SK-N-SH (cell line): ENCODE measurements at regions not wholly inside any gene's neighbourhood (a gene's known extent, or its start where the extent isn't known, plus 50 kb on each side); places are given as distances from the start of the nearest gene placed in this dataset.

ENCODE experiments used
- CTCF ChIA-PET: fragments of 300-600, 350-600 bp; formaldehyde crosslinking; extraction: SDS; loops from one replicate; lab custom pipeline; 2021; lab: Yijun Ruan, JAX
- POLR2A ChIA-PET: fragments of 350-600 bp; sonication (Branson Sonifier 250); formaldehyde crosslinking; extraction: SDS; loops from one replicate; lab custom pipeline; 2020; ENCODE audit warnings: antibody characterized with exemption, inconsistent platforms; lab: Yijun Ruan, JAX
- DNase-seq: peaks from one replicate; pipeline ENCODE4 v3.0.0; 2012
- H2AFZ ChIP-seq: fragments of 200-600 bp; sonication (generic); 2 replicates; pipeline ENCODE4 v1.8.1; 2016; ENCODE audit warnings: antibody characterized with exemption, mild to moderate bottlenecking, low read depth
- H3F3A ChIP-seq: fragments of 200-600 bp; sonication (generic); replicated peaks from 2 replicates; pipeline ENCODE3; 2016; ENCODE audit warnings: antibody characterized with exemption, mild to moderate bottlenecking; ENCODE audit not compliant: insufficient read depth
- H3K27ac ChIP-seq, 2 experiments: fragments of 200-500 bp in 1 of 2; fragments of 200-600 bp in 1 of 2; sonication (Bioruptor generic) in 1 of 2; sonication (generic), shearing (Covaris generic) in 1 of 2; 2 replicates each; pipeline versions ENCODE4 v1.5.1 to v1.6.1; 2014 to 2016; ENCODE audit warnings: low read depth in 2 of 2, inconsistent platforms in 1 of 2, low read length in 1 of 2, mild to moderate bottlenecking in 1 of 2, mixed read lengths in 1 of 2
- H3K27me3 ChIP-seq: fragments of 200-600 bp; sonication (generic), shearing (Covaris generic); 2 replicates; pipeline ENCODE4 v1.6.1; 2016; ENCODE audit warnings: mixed run types; ENCODE audit not compliant: insufficient read depth
- H3K36me3 ChIP-seq, 2 experiments: fragments of 200-500 bp in 1 of 2; fragments of 200-600 bp in 1 of 2; sonication (Bioruptor generic) in 1 of 2; sonication (generic) in 1 of 2; replicated peaks in 1 of 2; 2 replicates each; pipeline versions ENCODE3 to v1.5.1; 2014 to 2016; ENCODE audit warnings: low read length in 1 of 2, mild to moderate bottlenecking in 1 of 2; ENCODE audit not compliant: insufficient read depth in 2 of 2, control insufficient read depth in 1 of 2
- H3K4me1 ChIP-seq, 2 experiments: fragments of 200-500 bp in 1 of 2; fragments of 200-600 bp in 1 of 2; sonication (Bioruptor generic) in 1 of 2; sonication (generic), shearing (Covaris generic) in 1 of 2; 2 replicates each; pipeline versions ENCODE4 v1.5.1 to v1.6.1; 2014 to 2016; ENCODE audit warnings: low read depth in 1 of 2, low read length in 1 of 2, mixed run types in 1 of 2; ENCODE audit not compliant: insufficient read depth in 2 of 2, control insufficient read depth in 1 of 2
- H3K4me2 ChIP-seq: fragments of 200-600 bp; sonication (generic), shearing (Covaris generic); 2 replicates; pipeline ENCODE4 v1.6.1; 2017; ENCODE audit warnings: mixed run types
- H3K4me3 ChIP-seq, 2 experiments: fragments of 200-500 bp in 1 of 2; fragments of 200-600 bp in 1 of 2; sonication (Bioruptor generic) in 1 of 2; sonication (generic), shearing (Covaris generic) in 1 of 2; 2 replicates each; pipeline versions ENCODE4 v1.5.1 to v1.8.1; 2014 to 2016; ENCODE audit warnings: low read depth in 2 of 2, inconsistent platforms in 1 of 2, low read length in 1 of 2, mild to moderate bottlenecking in 1 of 2, mixed read lengths in 1 of 2, moderate library complexity in 1 of 2
- H3K79me2 ChIP-seq: fragments of 200-600 bp; sonication (generic); 2 replicates; pipeline ENCODE4 v1.8.1; 2017; ENCODE audit warnings: mild to moderate bottlenecking; ENCODE audit not compliant: insufficient read depth
- H3K9ac ChIP-seq: fragments of 200-600 bp; sonication (generic); 2 replicates; pipeline ENCODE4 v1.6.1; 2017; ENCODE audit warnings: mixed run types
- H3K9me2 ChIP-seq: fragments of 200-600 bp; sonication (generic); 2 replicates; pipeline ENCODE4 v1.6.1; 2017; ENCODE audit warnings: mixed run types
- H3K9me3 ChIP-seq: fragments of 200-600 bp; sonication (generic); 2 replicates; pipeline ENCODE4 v1.6.1; 2017; ENCODE audit warnings: mixed run types, mild to moderate bottlenecking, moderate library complexity
- H4K20me1 ChIP-seq: fragments of 200-600 bp; sonication (generic); 2 replicates; pipeline ENCODE4 v1.6.1; 2017; ENCODE audit warnings: mild to moderate bottlenecking, mixed run types; ENCODE audit not compliant: insufficient read depth
- CHD2 ChIP-seq: fragments of 150-350 bp; IDR thresholded peaks from 2 replicates; pipeline ENCODE4 v1.6.1; 2018; ENCODE audit warnings: low read length; ENCODE audit not compliant: partially characterized antibody
- CTCF ChIP-seq: fragments of 200-600 bp; sonication (generic); IDR thresholded peaks from 2 replicates; pipeline ENCODE4 v1.6.1; 2017; ENCODE audit warnings: antibody characterized with exemption, mild to moderate bottlenecking, moderate library complexity
- ELF1 ChIP-seq: IDR thresholded peaks from 2 replicates; pipeline ENCODE4 v1.4.0; 2012
- FOSL2 ChIP-seq: IDR thresholded peaks from 2 replicates; pipeline ENCODE4 v1.4.0; 2012; ENCODE audit warnings: low read depth, mild to moderate bottlenecking, moderate library complexity, borderline replicate concordance
- FOXJ3 ChIP-seq: sonication (generic); formaldehyde crosslinking; IDR thresholded peaks from 2 replicates; pipeline ENCODE4 v1.5.1; 2020; ENCODE audit warnings: mild to moderate bottlenecking, missing genetic modification reagents
- FOXM1 ChIP-seq: IDR thresholded peaks from 2 replicates; pipeline ENCODE4 v1.4.0; 2012; ENCODE audit warnings: low read depth, mild to moderate bottlenecking
- GABPA ChIP-seq: IDR thresholded peaks from 2 replicates; pipeline ENCODE4 v1.4.0; 2012; ENCODE audit warnings: low read depth, mild to moderate bottlenecking
- GATA2 ChIP-seq: sonication (generic); formaldehyde crosslinking; IDR thresholded peaks from 2 replicates; pipeline ENCODE4 v1.5.0; 2020; ENCODE audit warnings: mild to moderate bottlenecking, missing genetic modification reagents
- NFIC ChIP-seq: IDR thresholded peaks from 2 replicates; pipeline ENCODE4 v1.4.0; 2012; ENCODE audit warnings: borderline replicate concordance
- RAD21 ChIP-seq: IDR thresholded peaks from 2 replicates; pipeline ENCODE4 v1.6.1; 2012; ENCODE audit warnings: mild to moderate bottlenecking, low read length
- RCOR1 ChIP-seq: fragments of 150-350 bp; IDR thresholded peaks from 2 replicates; pipeline ENCODE4 v1.6.1; 2017; ENCODE audit warnings: antibody characterized with exemption, low read length
- RXRA ChIP-seq: IDR thresholded peaks from 2 replicates; pipeline ENCODE4 v1.4.0; 2012; ENCODE audit warnings: low read depth, mild to moderate bottlenecking, borderline replicate concordance
- SMC3 ChIP-seq: IDR thresholded peaks from 2 replicates; pipeline ENCODE4 v1.6.1; 2012; ENCODE audit warnings: low read depth, low read length, improper control_type of control experiment
- TAF1 ChIP-seq: IDR thresholded peaks from 2 replicates; pipeline ENCODE4 v1.6.1; 2012; ENCODE audit warnings: low read depth, mild to moderate bottlenecking, low read length, moderate library complexity, borderline replicate concordance
- TEAD4 ChIP-seq: IDR thresholded peaks from 2 replicates; pipeline ENCODE4 v1.4.0; 2012; ENCODE audit warnings: mild to moderate bottlenecking, borderline replicate concordance; ENCODE audit not compliant: insufficient read depth
- YY1 ChIP-seq: IDR thresholded peaks from 2 replicates; pipeline ENCODE4 v1.4.0; 2012; ENCODE audit warnings: low read depth, mild to moderate bottlenecking
- WGBS: methylation state at CpG from one replicate; pipeline ENCODE4 v1.1.6; 2017; ENCODE audit warnings: low lambda C conversion rate; 5-methylcytosine and 5-hydroxymethylcytosine counted together
- TF ChIP-seq, protein P1 (sequence below): IDR thresholded peaks from 2 replicates; pipeline ENCODE4 v1.4.0; 2012; ENCODE audit warnings: low read depth, borderline replicate concordance

- CTCF ChIA-PET: interaction anchor here (1.1 kb wide), 1 partner anchor 24 kb away, joined by 4 read pairs; no protein-coding TSS in a partner anchor
- WGBS: 72% methylated on average over 2 of the region's 2 CpGs
- no peak overlapping the region for H3K4me3 ChIP-seq
These were observed 138.9 kb upstream of the POU2AF2 start for GRCh38 chr11:111106641-111107040.

DNA sequence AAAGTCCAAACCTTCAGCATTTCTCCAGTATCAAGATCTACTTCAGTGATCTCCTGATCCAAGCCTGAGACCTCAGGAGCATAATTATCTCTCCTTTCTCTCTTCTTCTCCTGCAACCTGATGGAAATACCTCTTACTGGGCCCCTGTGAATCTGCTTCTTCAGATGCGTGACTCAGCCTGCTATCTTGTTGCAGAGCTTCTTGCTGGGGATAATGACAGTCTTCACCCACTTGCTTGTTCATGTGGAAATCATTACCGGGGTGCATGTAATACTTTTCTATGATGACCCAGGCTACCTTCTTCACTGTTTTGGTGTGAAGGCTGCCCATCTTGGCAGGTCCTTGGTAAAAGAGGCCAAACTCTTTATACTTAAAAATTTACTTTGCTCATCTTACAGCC lies 140.0 kb upstream of the POU2AF2 start:
- Histone ChIP-seq H3K27ac (no peak overlapping the region), H3F3A (no peaks in the 10 kb centered on the region), H2AFZ (no peak overlapping the region), H3K4me2 (no peak overlapping the region), H3K9me3 (no peaks in the 10 kb centered on the region), H3K4me1 (no peaks in the 10 kb centered on the region), H3K27me3 (no peaks in the 10 kb centered on the region; the same call in 1 of the 2 replicates), H3K79me2 (no peaks in the 10 kb centered on the region), H3K36me3 (no peaks in the 10 kb centered on the region), H3K4me3 (no peak overlapping the region), H4K20me1 (no peaks in the 10 kb centered on the region), H3K9ac (no peak overlapping the region), H3K9me2 (no peaks in the 10 kb centered on the region; the same call in 1 of the 2 replicates)
- TF ChIP-seq TEAD4 (no peak), NFIC (no peak), FOXJ3 (CRISPR knock-in tag) (no peak), RXRA (no peak), GABPA (no peak), FOSL2 (no peak), SMC3 (no peak), RAD21 (no peak), CTCF (no peak), FOXM1 (no peak), GATA2 (CRISPR knock-in tag) (no peak), TAF1 (no peak), ELF1 (no peak), RCOR1 (no peak)
- TF ChIP-seq, protein P1, sequence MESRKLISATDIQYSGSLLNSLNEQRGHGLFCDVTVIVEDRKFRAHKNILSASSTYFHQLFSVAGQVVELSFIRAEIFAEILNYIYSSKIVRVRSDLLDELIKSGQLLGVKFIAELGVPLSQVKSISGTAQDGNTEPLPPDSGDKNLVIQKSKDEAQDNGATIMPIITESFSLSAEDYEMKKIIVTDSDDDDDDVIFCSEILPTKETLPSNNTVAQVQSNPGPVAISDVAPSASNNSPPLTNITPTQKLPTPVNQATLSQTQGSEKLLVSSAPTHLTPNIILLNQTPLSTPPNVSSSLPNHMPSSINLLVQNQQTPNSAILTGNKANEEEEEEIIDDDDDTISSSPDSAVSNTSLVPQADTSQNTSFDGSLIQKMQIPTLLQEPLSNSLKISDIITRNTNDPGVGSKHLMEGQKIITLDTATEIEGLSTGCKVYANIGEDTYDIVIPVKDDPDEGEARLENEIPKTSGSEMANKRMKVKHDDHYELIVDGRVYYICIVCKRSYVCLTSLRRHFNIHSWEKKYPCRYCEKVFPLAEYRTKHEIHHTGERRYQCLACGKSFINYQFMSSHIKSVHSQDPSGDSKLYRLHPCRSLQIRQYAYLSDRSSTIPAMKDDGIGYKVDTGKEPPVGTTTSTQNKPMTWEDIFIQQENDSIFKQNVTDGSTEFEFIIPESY: no peak
- POLR2A ChIA-PET: no interaction called here
- WGBS: 50% methylated on average over 2 of the region's 2 CpGs
- CTCF ChIA-PET: no interaction called here
- DNase-seq: no peak

More at GRCh38 chr11:111106641-111107040, 138.9 kb upstream of the POU2AF2 start:
- Histone ChIP-seq H3K4me1 (no peaks in the 10 kb centered on the region), H3K27me3 (no peaks in the 10 kb centered on the region; the same call in 1 of the 2 replicates), H3K9ac (no peak overlapping the region), H3K27ac (no peak overlapping the region), H3F3A (no peaks in the 10 kb centered on the region), H2AFZ (no peak overlapping the region), H3K9me3 (no peaks in the 10 kb centered on the region), H3K79me2 (no peaks in the 10 kb centered on the region), H3K9me2 (no peaks in the 10 kb centered on the region; the same call in 1 of the 2 replicates), H3K4me2 (no peak overlapping the region), H3K36me3 (no peaks in the 10 kb centered on the region), H4K20me1 (no peaks in the 10 kb centered on the region)
- no peak for DNase-seq
- POLR2A ChIA-PET: no interaction called here
- no peak for TF ChIP-seq CHD2
- no peak for TF ChIP-seq YY1
- no peak for TF ChIP-seq FOXM1
- no peak for TF ChIP-seq ELF1
